HEK293T (cell line): ENCODE measurements at regions not wholly inside any gene's neighbourhood (a gene's known extent, or its start where the extent isn't known, plus 50 kb on each side); places are given as distances from the start of the nearest gene placed in this dataset.
"Not testable (repeated sequence)": the region's sequence is repeated elsewhere in the genome, so short reads cannot be mapped to it uniquely, and the experiment has no call there.

Experiments used
- BHLHE40 ChIP-seq: fragments of 450-650 bp; IDR thresholded peaks from 2 replicates; pipeline ENCODE4 v1.6.1; 2016; ENCODE audit warnings: mild to moderate bottlenecking, moderate library complexity, borderline replicate concordance
- ELF4 ChIP-seq: fragments of 450-650 bp; IDR thresholded peaks from 2 replicates; pipeline ENCODE4 v1.6.1; 2017; ENCODE audit warnings: antibody characterized with exemption
- HDGF ChIP-seq: fragments of 450-650 bp; IDR thresholded peaks from 2 replicates; pipeline ENCODE4 v1.6.1; 2017; ENCODE audit warnings: antibody characterized with exemption, borderline replicate concordance
- NFRKB ChIP-seq: fragments of 450-650 bp; IDR thresholded peaks from 2 replicates; pipeline ENCODE4 v1.6.1; 2016; ENCODE audit warnings: mild to moderate bottlenecking, moderate library complexity
- SP1 ChIP-seq: fragments of 450-650 bp; IDR thresholded peaks from 2 replicates; pipeline ENCODE4 v1.6.1; 2017

DNA sequence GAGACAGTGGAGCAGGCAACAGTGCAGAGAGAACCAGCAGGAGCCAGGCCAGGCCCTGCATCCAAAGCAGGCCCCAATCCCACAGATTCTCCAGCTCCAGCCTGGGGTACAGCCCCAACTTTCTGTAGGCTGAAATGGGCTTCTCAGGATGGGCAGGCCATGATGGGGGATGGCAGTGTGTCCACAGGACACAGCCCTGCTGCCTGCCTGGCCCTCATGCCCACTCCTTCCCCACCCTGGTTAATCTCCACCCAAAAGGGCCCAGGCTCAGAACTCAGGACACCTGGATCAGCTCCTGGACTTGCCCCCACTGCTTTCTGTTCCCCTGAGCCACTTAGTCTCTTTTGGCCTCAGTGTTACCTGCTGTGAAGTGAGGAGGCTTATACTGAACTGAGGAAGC lies 57.1 kb downstream of the GGTLC2 start:
- not testable (repeated sequence) for TF ChIP-seq NFRKB, HDGF, SP1, ELF4, BHLHE40
